SK-MEL-5 (cell line): ENCODE measurements at regions not wholly inside any gene's neighbourhood (a gene's known extent, or its start where the extent isn't known, plus 50 kb on each side); places are given as distances from the start of the nearest gene placed in this dataset.
"Not testable (repeated sequence)": the region's sequence is repeated elsewhere in the genome, so short reads cannot be mapped to it uniquely, and the experiment has no call there.

ENCODE experiments used
- DNase-seq: peaks from one replicate; pipeline ENCODE4 v3.0.0-alpha.2; 2016; ENCODE audit warnings: low read depth, low spot score
- in situ Hi-C: cut with HindIII; loops from 2 replicates; pipeline ENCODE4 v1.10.0; 2016; ENCODE audit warnings: low sequenced_read_pairs, high pct_unique_total_duplicates, low pct_unique_long_range_greater_than_20kb

DNA sequence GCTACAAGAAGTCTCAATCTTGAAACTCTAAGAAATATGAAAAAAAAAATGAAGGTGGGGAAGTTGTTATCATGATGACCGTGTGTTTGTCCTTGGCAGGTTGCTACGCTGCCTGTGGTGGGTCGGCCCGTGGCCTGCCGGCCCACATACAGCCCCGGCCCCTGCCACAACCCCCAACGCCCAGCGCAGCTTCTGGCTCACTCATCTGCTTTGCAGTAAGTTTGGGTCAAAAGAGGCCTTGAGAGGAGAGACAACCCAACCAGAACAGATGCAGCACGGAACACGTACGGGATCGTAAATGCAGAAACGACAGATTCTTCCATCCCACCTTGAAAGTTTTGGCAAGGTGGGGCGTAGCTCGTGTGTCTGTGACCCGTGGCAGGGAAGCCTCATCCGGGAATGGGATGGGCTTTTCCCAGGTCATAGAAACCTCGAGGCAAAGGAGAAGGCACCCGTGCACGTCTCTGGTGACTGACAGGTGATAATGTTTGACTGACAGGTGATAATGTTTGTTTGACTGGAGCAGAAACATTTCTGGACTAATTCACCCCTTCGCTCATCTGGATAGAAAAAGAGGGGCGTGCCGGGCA, 206.1 kb upstream of the ZNF469 start:
- in situ Hi-C loops, DNase-seq: not testable (repeated sequence)

DNA sequence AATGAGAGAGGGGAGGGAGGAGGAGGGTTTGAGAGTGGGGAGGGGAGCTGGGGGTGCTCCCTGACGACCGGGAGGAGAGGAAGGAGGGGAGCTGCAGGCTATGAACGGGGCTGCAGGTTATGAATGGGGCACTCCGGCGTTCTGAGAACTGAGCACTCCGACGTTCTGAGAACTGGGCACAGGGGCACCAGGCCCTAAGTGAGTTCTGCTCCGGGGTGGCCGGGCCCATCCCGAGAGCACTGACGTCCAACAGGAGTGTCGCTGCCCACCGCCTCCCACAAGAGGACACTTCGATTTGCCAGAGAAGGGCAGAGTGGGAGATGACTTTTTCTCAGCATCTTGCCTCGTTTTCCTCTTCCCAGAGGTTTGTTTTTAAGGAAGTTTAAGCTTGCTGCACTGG, 204.5 kb upstream of the ZNF469 start:
- in situ Hi-C loops, DNase-seq: not testable (repeated sequence)

DNA sequence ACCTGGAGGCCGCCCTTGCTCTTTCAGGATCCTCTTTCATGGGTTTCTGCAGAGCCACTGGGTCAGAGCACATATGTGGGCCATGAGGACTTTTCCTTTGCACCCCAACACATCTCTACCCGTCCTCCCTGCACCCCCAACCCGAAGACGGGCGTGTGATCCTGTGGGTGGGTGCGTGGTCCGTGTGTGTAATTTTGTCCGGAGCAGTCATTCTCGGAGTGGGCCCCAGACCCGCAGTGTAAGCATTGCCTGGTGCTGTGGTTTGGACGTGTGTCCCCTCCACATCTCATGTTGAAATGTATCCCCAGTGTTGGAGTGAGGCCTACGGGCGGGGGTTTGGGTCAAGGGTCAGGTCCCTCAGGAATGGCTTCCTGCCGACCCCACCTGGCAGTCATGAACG, 203.9 kb upstream of the ZNF469 start:
- in situ Hi-C loops, DNase-seq: not testable (repeated sequence)

DNA sequence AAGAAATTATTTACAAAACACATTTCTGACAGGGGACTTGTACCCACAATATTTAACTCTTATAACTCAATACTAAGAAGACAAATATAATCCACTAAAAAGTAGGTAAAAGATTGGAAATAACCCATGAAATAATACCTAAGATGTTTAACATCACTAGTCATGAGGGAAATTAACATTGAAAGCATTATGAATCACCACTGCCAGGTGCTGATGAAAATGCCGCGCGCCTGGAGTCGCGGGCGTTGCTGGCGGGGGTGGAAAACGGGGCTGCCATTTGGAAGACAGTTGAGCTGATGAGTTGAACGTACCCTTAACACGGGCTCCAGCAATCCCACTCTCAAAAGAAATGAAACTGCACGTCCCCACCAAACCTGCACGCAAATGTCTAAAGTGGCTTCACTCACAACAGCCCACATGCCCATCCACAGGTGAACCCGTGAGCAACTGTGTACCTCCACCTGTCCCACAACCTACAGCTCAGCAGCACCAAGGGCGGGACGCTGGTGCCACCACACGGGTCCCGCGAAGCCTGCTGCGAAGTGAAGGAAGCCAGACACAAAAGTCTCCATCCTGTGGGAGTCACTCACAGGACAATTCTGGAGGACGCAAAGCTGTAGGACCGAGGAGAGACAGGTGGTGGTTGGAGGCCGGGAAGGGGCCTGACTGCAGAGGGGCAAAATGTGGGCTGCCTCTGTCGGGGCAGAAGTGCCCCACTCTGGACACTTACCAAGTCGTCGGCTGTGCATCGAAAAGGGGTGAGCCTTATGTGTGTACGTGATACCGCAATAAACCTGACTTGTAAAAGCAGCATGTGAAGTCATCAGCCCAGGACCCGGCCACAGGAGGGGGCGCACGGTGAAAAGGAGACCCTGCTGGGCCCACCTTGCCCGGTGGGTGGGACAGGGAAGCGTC, 199.5 kb upstream of the ZNF469 start:
- DNase-seq, in situ Hi-C loops: not testable (repeated sequence)

DNA sequence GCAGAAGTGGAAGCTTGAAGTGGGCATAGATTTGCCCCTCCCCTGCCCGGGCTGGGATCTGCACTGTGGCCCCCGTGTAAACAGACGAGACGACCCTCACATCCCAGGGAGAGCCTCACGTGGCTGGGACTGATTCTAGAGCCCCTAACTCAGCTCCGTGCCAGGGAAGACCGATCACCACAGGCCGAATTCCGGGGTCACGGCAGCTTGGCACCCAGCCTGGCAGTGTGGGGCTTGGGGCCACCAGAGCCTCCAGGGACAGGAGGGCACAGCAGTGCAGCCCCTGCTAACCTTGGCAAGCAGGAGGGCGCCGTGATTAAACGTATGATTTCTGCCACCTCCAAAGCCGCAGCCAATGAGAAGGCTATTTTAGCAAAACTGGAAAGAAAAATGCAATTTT, 198.7 kb upstream of the ZNF469 start:
- DNase-seq, in situ Hi-C loops: not testable (repeated sequence)

DNA sequence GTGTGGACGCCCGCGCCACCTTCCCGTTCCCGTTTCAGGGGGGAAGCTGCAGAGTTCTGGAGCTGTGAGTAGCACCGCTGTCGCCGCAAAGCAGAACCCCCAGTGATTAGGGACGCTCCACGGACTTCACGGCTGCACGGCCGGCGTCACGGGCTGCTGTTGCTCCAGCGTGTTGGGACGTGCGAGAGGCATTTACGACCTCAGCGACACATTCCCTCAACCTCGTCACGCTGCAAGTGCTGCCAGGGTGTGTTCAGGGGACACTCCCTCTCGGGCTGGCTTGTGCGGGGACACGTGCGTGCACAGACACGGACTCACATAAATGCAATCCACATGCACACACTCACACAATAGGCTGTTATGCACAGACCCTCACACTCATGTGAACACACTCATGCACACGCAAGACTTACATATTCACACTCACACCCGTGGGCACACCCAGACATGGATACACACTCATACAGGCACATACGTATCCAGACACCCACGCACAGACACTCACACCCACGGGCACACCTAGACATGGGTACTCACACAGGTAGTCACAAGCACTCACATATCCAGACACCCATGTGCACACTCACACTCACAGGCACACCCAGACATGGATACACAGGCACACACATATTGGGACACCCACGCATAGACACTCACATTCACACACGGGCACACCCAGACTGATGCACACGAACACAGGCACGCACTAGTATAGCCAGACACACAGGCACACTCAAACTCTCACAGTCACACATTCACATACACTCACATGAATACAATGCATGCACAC, 198.0 kb upstream of the ZNF469 start:
- DNase-seq, in situ Hi-C loops: not testable (repeated sequence)

DNA sequence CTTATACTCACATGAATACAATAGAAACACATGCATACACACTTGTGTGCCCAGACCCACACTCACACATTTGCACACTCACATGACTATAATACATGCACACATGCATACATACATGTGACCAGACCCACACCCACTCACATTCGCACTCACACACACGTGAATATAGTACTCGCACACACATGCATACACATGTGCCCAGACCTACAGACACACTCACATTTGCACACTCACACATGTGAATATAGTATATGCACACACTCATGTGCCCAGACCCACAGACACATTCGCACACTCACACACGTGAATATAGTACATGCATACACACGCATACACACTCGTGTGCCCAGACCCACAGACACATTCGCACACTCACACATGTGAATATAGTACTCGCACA, 197.4 kb upstream of the ZNF469 start:
- in situ Hi-C loops, DNase-seq: not testable (repeated sequence)

DNA sequence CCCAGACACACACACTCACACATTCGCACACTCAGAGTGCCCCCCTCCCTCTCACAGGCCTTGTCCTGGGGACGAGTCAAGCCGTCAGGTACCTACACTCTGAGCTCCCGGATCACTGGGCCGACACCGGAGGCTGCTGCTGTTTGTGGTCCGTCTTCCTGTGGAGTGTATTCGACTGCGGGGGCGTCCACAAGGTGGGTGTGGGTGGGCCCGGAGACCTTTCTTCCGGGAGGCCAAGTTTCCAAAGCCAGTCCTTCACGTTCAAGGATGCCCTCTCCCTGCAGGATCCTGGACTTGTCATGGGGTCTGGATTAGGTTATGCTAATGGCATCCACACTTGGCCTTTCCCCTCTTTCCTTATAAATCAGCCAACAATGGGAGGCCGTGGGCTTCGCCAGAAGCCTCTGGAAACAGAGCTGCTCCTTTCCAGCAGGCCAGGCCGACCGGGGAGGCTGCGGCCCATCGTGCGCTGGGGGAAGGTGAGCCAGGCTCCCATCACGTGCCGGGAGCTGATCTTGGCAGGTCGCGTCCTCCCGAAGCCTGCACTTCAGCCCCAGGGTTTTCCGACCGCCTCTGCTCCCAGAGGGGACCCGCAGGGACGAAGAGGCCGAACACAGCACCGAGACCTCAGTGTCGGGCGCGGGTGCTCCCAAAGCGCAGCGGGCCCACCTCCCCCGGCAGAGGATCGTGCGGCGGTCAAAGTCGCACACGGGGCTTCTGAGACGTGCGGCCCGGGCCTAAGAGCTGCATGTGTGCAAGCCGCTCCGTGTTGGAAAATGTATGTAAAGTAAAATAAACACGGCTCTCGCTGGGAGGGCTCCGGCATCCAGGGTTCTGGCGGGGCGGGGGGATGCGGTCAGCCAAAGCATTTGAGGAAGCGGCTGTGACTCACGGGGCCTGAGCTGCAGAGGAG, 196.5 kb upstream of the ZNF469 start:
- in situ Hi-C loops: not testable (repeated sequence)

DNA sequence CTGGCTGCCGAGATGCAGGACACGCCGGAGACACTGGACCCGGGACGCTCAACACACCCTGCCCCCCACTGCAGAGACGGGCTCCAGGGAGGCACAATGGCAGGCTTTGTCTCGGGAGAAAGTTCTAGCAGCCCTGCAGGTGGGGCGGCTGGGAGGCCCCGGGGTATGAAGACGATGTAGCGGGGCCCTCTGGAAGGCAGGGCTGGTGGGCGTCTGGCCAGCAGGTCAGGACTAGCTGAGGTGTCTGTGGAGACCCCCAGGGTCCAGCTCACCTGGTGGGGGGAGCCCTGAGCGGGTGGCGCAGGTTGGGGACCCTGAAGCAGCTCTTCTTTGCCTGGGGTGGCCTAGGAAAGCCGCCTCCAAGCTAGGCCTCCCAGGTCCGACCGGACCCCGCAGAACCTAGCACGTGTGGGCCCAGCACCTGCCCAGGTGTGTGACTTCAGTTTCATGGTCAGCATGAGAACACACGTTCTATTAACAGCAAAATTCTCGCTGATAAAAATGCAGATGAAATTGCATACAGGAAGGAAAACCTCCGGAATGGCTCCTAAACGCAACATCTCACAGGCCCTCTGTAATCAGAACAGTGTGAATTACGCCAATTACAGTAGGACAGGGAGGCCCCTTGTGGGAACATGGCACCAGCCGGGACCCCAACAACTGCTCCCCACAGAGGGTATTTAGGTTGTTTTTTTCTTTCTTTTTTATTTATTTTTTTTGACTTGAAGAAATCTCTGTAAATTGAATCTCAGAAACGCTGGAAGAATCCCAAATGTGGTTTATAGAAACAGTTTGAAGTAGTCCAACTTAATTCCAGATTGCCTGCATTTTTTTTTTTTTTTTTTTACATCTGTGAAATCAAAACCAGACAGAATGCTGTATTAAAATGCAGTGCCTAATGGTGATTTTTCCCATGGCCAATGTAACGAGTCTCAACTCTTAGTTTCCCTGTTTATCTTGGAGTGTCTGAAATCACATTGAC, 195.6 kb upstream of the ZNF469 start:
- in situ Hi-C loops, DNase-seq: not testable (repeated sequence)

More for the DNA sequence above, 196.5 kb upstream of the ZNF469 start:
- not testable (repeated sequence) for DNase-seq

DNA sequence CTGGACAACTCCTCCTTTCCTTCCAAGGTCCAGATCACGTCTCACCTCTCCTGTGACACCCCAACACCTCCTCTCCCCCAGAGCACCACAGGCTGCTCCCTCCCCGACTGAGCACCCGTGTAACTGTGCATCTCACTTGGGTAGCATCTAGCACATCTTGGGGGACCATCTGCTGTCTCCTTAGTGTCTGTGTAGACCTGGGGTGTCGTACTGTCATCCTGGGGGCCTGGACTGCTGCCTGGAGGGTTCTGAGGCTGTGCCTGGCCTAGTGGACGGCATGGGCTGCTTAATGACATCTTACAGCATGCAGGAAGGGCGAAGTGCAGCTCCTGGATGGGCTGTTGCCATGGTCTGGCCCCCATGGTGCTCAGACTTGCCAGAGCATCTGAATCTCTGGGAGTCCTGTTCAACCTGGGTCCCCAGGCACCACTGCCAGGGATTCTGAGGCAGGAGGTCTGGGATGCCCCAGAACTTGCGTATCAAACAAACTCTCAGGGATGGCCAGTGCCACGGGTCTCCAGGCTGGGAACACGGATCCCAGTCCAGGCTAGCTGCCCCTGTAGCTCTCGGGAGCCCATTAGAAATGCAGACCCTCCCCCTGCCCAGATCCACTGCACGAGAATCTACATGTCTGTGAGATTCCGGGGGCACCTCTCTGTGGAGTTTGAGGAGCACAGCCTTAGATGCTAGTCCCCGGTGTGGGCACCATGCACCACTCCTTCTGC, 194.4 kb upstream of the ZNF469 start:
- DNase-seq: not testable (repeated sequence)

DNA sequence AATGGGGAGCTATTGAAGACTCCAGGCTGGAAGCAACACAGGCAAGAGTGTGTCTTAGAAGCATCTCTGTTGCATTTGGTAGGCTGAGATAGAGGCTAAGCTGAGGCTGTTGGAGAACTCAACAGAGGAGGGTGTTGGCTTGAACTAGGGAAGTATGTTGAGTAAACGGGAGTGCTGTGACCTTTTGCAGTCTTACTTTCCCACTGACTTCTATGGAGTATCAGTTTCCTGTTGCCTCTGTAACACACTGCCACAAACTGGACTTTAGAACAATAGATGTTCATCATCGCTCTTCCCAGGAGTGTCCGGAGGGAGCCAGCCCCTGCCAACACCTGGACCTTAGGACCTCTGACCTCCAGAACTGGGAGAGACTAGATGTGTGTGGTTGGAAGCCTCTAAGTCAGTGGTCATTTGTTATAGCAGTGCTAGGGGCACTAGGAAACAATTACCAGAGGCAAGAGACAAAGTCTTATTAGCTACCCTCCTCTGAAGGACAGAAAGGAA, 192.1 kb upstream of the ZNF469 start:
- DNase-seq, in situ Hi-C loops: not testable (repeated sequence)

More for the DNA sequence above, 194.4 kb upstream of the ZNF469 start:
- in situ Hi-C loops: not testable (repeated sequence)

DNA sequence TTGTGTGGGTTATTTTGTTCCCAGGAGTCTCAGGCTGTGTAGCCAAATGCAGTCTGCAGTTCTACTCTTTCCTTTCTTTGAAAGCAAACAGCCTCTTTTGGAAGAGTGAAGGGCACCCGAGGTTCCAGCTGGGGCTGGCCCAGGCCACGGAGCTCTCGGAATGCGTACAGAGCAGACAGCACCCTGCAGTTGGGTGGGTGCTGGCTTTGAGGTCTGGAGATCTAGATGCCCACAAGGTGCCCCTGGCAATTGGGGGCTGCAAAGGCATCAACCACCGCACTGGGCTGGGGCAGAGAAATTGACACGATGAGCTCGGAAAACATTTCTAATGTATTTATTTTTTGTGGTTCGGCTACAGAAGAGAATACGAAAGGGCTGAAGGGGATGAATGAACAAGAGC, 191.6 kb upstream of the ZNF469 start:
- in situ Hi-C loops, DNase-seq: not testable (repeated sequence)

DNA sequence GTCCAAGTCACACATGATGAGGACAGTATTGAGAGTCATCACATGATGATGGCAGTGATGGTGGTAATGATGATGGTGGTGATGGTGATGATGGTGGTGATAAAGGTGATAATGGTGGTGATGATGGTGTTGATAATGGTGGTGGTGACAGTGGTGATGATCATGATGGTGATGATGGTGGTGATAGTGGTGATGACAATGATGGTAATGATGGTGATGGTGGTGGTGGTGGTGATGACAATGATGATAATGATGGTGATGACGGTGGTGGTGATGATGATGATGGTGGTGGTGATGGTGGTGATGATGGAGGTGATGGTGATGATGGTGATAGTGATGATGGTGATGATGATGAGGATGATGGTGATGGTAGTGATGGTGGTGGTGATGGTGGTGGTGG, 190.2 kb upstream of the ZNF469 start:
- in situ Hi-C loops: no loop called here

DNA sequence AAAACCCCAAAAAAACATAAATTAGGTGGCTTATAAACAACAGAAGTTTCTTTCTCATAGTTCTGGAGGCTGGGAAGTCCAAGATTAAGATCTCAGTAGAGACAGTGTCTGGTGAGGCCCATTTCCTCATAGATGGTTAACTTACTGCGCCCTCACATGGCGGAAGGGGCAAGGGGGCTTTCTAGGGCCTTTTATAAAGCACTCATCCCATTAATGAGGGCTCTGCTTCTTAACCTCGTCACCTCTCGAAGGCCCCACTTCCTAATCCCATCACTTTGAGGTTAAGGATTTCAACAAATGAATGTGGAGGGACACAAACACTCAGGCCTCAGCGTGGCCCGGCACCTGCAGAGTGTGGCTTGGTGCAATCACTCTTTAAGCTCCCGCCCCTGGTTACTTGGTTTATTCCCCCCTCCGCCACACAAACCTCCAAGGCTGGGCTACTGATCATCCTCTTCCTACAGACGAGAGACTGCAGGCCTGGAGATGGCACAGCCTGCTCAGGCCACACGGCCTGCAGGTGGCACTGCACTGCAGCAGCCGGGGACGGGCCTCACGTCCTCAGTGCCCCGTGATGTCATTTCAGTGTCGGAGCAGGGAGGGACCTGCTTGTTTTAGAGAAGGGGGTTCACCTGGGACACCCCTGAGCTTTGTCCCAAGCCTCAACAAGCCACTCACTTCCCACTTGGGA, 188.9 kb upstream of the ZNF469 start:
- peak; percentile 34 for DNase-seq
- in situ Hi-C loops: not testable (repeated sequence)

More for the DNA sequence above, 190.2 kb upstream of the ZNF469 start:
- DNase-seq: no peak
